ENCODE measurements at regions not wholly inside any gene's neighbourhood (a gene's known extent, or its start where the extent isn't known, plus 50 kb on each side); places are given as distances from the start of the nearest gene placed in this dataset.

GRCh38 chr13:97124915-97125809 lies 97.0 kb upstream of the MBNL2 start:
- no peak for ATAC-seq (ENCODE audit: low read depth)
- H3K4me2 ChIP-seq (replicated peaks; ENCODE audit: low read depth, low read length, poor library complexity, severe bottlenecking): no peak overlapping the region

More at GRCh38 chr13:97124915-97125809, 97.0 kb upstream of the MBNL2 start:
- Histone ChIP-seq H3K4me1 (ENCODE audit: control insufficient read depth in 2 of 2, insufficient read depth in 2 of 2, low read length in 2 of 2) (no peaks in the 10 kb centered on the region), H4K20me1 (ENCODE audit: control insufficient read depth, insufficient read depth, low read length, poor library complexity, severe bottlenecking) (no peaks in the 10 kb centered on the region), H2AFZ (ENCODE audit: insufficient read depth, low read depth, low read length, poor library complexity, severe bottlenecking) (no peak overlapping the region), H3K27me3 (replicated peaks in 1 of 4; ENCODE audit: control extremely low read depth in 1 of 4, control insufficient read depth in 3 of 4, insufficient read depth in 4 of 4, low read length in 3 of 4) (peaks cover 0 to 8% (median 0%) of the 10 kb centered on the region in 4 experiments), H3K9ac (ENCODE audit: low read length) (no peak overlapping the region), H3K36me3 (replicated peaks in 1 of 2; ENCODE audit: control extremely low read depth in 1 of 2, control insufficient read depth in 1 of 2, extremely low read depth in 1 of 2, insufficient read depth in 2 of 2, low read length in 1 of 2) (no peaks in the 10 kb centered on the region), H3K9me3 (ENCODE audit: control extremely low read depth in 1 of 3, control insufficient read depth in 2 of 3, insufficient read depth in 1 of 3, low read length in 2 of 3) (no peaks in the 10 kb centered on the region), H3K4me3 (ENCODE audit: control extremely low read depth in 1 of 5, extremely low read depth in 1 of 5, insufficient read depth in 1 of 5, low read depth in 2 of 5, low read length in 4 of 5) (no peak overlapping the region), H3K27ac (ENCODE audit: low read length in 2 of 2) (no peak overlapping the region), H3K79me2 (ENCODE audit: control insufficient read depth, insufficient read depth, low read length) (no peaks in the 10 kb centered on the region)
- H3K4me3 Mint-ChIP-seq: no peak overlapping the region
- DNase-seq: no peak
- H3K27me3 Mint-ChIP-seq: peaks cover 40% of the 10 kb centered on the region
- H3K27ac Mint-ChIP-seq: no peak overlapping the region
- WGBS (ENCODE audit: insufficient coverage): 64% methylated on average over 4 of the region's 9 CpGs
- POLR2A ChIA-PET: no interaction called here
- CTCF ChIA-PET: interaction anchor here (1.8 kb wide), 1 partner anchor 15 kb away, joined by 4 read pairs; no protein-coding TSS in a partner anchor
- intact Hi-C loops (cut with micrococcal nuclease): no loop called here
- H3K9me3 Mint-ChIP-seq (ENCODE audit: insufficient read depth): no peaks in the 10 kb centered on the region
- TF ChIP-seq, protein P1, sequence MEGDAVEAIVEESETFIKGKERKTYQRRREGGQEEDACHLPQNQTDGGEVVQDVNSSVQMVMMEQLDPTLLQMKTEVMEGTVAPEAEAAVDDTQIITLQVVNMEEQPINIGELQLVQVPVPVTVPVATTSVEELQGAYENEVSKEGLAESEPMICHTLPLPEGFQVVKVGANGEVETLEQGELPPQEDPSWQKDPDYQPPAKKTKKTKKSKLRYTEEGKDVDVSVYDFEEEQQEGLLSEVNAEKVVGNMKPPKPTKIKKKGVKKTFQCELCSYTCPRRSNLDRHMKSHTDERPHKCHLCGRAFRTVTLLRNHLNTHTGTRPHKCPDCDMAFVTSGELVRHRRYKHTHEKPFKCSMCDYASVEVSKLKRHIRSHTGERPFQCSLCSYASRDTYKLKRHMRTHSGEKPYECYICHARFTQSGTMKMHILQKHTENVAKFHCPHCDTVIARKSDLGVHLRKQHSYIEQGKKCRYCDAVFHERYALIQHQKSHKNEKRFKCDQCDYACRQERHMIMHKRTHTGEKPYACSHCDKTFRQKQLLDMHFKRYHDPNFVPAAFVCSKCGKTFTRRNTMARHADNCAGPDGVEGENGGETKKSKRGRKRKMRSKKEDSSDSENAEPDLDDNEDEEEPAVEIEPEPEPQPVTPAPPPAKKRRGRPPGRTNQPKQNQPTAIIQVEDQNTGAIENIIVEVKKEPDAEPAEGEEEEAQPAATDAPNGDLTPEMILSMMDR (IDR thresholded peaks at IDR 0.05): no peak
- TF ChIP-seq EZH2 (IDR thresholded peaks at IDR 0.05; ENCODE audit: borderline replicate concordance, insufficient read depth, low read depth, low read length, poor library complexity, severe bottlenecking): no peak
- H3K4me1 Mint-ChIP-seq: no peaks in the 10 kb centered on the region

Data from B cell (primary cell).